ENCODE measurements at regions not wholly inside any gene's neighbourhood (a gene's known extent, or its start where the extent isn't known, plus 50 kb on each side); places are given as distances from the start of the nearest gene placed in this dataset.

- no peak for DNase-seq (ENCODE audit: low read depth in 3 of 3, low spot score in 2 of 3)
Measured at GRCh38 chr2:195414537-195415100, 242.4 kb upstream of the SLC39A10 start.

GRCh38 chr2:195413944-195414343, 243.1 kb upstream of the SLC39A10 start:
- no peak for DNase-seq (ENCODE audit: low read depth in 3 of 3, low spot score in 2 of 3)

- no peak for DNase-seq (ENCODE audit: low read depth in 3 of 3, low spot score in 2 of 3)
Measured at GRCh38 chr2:195413422-195413821, 243.6 kb upstream of the SLC39A10 start.

GRCh38 chr2:195411219-195411687, 245.8 kb upstream of the SLC39A10 start:
- no peak for DNase-seq (ENCODE audit: low read depth in 3 of 3, low spot score in 2 of 3)

GRCh38 chr2:195410074-195410671, 246.9 kb upstream of the SLC39A10 start:
- no peak for DNase-seq (ENCODE audit: low read depth in 3 of 3, low spot score in 2 of 3)

GRCh38 chr2:195408811-195409210, 248.2 kb upstream of the SLC39A10 start:
- no peak for DNase-seq (ENCODE audit: low read depth in 3 of 3, low spot score in 2 of 3)

- no peak for DNase-seq (ENCODE audit: low read depth in 3 of 3, low spot score in 2 of 3)
Measured at GRCh38 chr2:195408196-195408595, 248.8 kb upstream of the SLC39A10 start.

- DNase-seq (ENCODE audit: low read depth in 3 of 3, low spot score in 2 of 3) = no peak
Measured at GRCh38 chr2:195407783-195408182, 249.2 kb upstream of the SLC39A10 start.

- DNase-seq (ENCODE audit: low read depth in 3 of 3, low spot score in 2 of 3) = no peak
Measured at GRCh38 chr2:195406886-195407603, 250.0 kb upstream of the SLC39A10 start.

- DNase-seq (ENCODE audit: low read depth in 3 of 3, low spot score in 2 of 3) = no peak
Measured at GRCh38 chr2:195404651-195405050, 252.4 kb upstream of the SLC39A10 start.

- no peak for DNase-seq (ENCODE audit: low read depth in 3 of 3, low spot score in 2 of 3)
Measured at GRCh38 chr2:195396479-195396878, 260.5 kb upstream of the SLC39A10 start.

- DNase-seq (ENCODE audit: low read depth in 3 of 3, low spot score in 2 of 3) = no peak
Measured at GRCh38 chr2:195395362-195395761, 261.7 kb upstream of the SLC39A10 start.

GRCh38 chr2:195392446-195393336, 264.3 kb upstream of the SLC39A10 start:
- no peak for DNase-seq (ENCODE audit: low read depth in 3 of 3, low spot score in 2 of 3)

GRCh38 chr2:195390686-195391321, 266.2 kb upstream of the SLC39A10 start:
- DNase-seq (ENCODE audit: low read depth in 3 of 3, low spot score in 2 of 3) = no peak

GRCh38 chr2:195388028-195388427, 269.0 kb upstream of the SLC39A10 start:
- DNase-seq (ENCODE audit: low read depth in 3 of 3, low spot score in 2 of 3) = no peak

- no peak for DNase-seq (ENCODE audit: low read depth in 3 of 3, low spot score in 2 of 3)
Measured at GRCh38 chr2:195382186-195382585, 274.8 kb upstream of the SLC39A10 start.

- no peak for DNase-seq (ENCODE audit: low read depth in 3 of 3, low spot score in 2 of 3)
Measured at GRCh38 chr2:195370167-195370943, 286.7 kb upstream of the SLC39A10 start.

- no peak for DNase-seq (ENCODE audit: low read depth in 3 of 3, low spot score in 2 of 3)
Measured at GRCh38 chr2:195369218-195369587, 287.8 kb upstream of the SLC39A10 start.

- no peak for DNase-seq (ENCODE audit: low read depth in 3 of 3, low spot score in 2 of 3)
Measured at GRCh38 chr2:195368249-195369217, 288.5 kb upstream of the SLC39A10 start.
